Activated CD4-positive, alpha-beta T cell treated with anti-CD3 and anti-CD28 coated beads, Interleukin-10, Interleukin-2, amounts not matched to agents 100 ng/mL and 50 ng/mL, durations not matched to agents 16 hours and 8 hours (primary cell): ENCODE measurements at regions not wholly inside any gene's neighbourhood (a gene's known extent, or its start where the extent isn't known, plus 50 kb on each side); places are given as distances from the start of the nearest gene placed in this dataset.
A peak's percentile ranks its signal among the peaks of the same experiment; 100 is the strongest.

Experiments used
- DNase-seq: peaks from one replicate; pipeline ENCODE4 v3.0.0-alpha.2; 2020

GRCh38 chr13:26965952-26966700 is 205.5 kb downstream of the USP12 start:
- DNase-seq = no peak

GRCh38 chr13:26964278-26965250 is 204.0 kb upstream of the GPR12 start:
- no peak for DNase-seq

- no peak for DNase-seq
These were observed 202.1 kb upstream of the GPR12 start for GRCh38 chr13:26962671-26963070.

GRCh38 chr13:26961890-26962615 is 201.5 kb upstream of the GPR12 start:
- no peak for DNase-seq

- no peak for DNase-seq
These were observed 196.6 kb upstream of the GPR12 start for GRCh38 chr13:26957182-26957581.

- no peak for DNase-seq
These were observed 196.0 kb upstream of the GPR12 start for GRCh38 chr13:26956522-26957142.

GRCh38 chr13:26954976-26955375 is 194.4 kb upstream of the GPR12 start:
- no peak for DNase-seq

GRCh38 chr13:26953291-26953690 is 192.7 kb upstream of the GPR12 start:
- no peak for DNase-seq

GRCh38 chr13:26952551-26953143 is 192.1 kb upstream of the GPR12 start:
- peak; percentile 22 for DNase-seq

GRCh38 chr13:26951581-26952177 is 191.1 kb upstream of the GPR12 start:
- DNase-seq = no peak

GRCh38 chr13:26950968-26951367 is 190.4 kb upstream of the GPR12 start:
- no peak for DNase-seq

- no peak for DNase-seq
These were observed 190.0 kb upstream of the GPR12 start for GRCh38 chr13:26950546-26950945.

GRCh38 chr13:26949701-26950502 is 189.3 kb upstream of the GPR12 start:
- no peak for DNase-seq

- no peak for DNase-seq
These were observed 187.8 kb upstream of the GPR12 start for GRCh38 chr13:26948353-26948752.

- DNase-seq = peak; percentile 61
These were observed 186.2 kb upstream of the GPR12 start for GRCh38 chr13:26946684-26947343.

GRCh38 chr13:26943748-26944147 is 183.2 kb upstream of the GPR12 start:
- DNase-seq = no peak

GRCh38 chr13:26942184-26942583 is 181.6 kb upstream of the GPR12 start:
- no peak for DNase-seq

- peak; percentile 47 for DNase-seq
These were observed 181.0 kb upstream of the GPR12 start for GRCh38 chr13:26941345-26942174.

- DNase-seq = no peak
These were observed 173.5 kb upstream of the GPR12 start for GRCh38 chr13:26934096-26934495.

GRCh38 chr13:26932465-26932864 is 171.9 kb upstream of the GPR12 start:
- DNase-seq = no peak
